Endothelial cell of umbilical vein (primary cell): ENCODE measurements at regions not wholly inside any gene's neighbourhood (a gene's known extent, or its start where the extent isn't known, plus 50 kb on each side); places are given as distances from the start of the nearest gene placed in this dataset.
"Not testable (repeated sequence)": the region's sequence is repeated elsewhere in the genome, so short reads cannot be mapped to it uniquely, and the experiment has no call there.

Experiments used
- BruUV-seq: library from RNA; stranded (reverse); fragments of 400-500 nt; replicated peaks from 2 replicates; lab custom pipeline; 2021; lab: Mats Ljungman, UMichigan
- CTCF ChIA-PET: fragments of 300-600, 350-600 bp; sonication (Branson Sonifier 250); formaldehyde crosslinking; loops from one replicate; lab custom pipeline; 2021; ENCODE audit warnings: antibody characterized with exemption, inconsistent platforms; lab: Charles Lee
- POLR2A ChIA-PET: fragments of 300-600, 350-600 bp; sonication (Branson Sonifier 250); formaldehyde crosslinking; loops from one replicate; lab custom pipeline; 2021; ENCODE audit warnings: antibody characterized with exemption, inconsistent platforms; lab: Charles Lee
- DNase-seq: peaks from one replicate; pipeline ENCODE4 v3.0.0-alpha.2; 2011; ENCODE audit warnings: low read depth, low spot score
- FAIRE-seq: peaks from 2 replicates; lab custom pipeline; 2011; peaks lifted over from hg19 to GRCh38; lab: Jason Lieb, UNC
- H2AFZ ChIP-seq: 2 replicates; pipeline ENCODE4 v1.6.0; 2012; ENCODE audit warnings: low read depth, low read length, control low read depth, inconsistent platforms
- H3K27ac ChIP-seq: 2 replicates; pipeline ENCODE4 v1.5.1; 2011; ENCODE audit warnings: low read depth, mild to moderate bottlenecking, control low read depth, low read length, moderate library complexity; ENCODE audit not compliant: insufficient read depth
- H3K27me3 ChIP-seq, 2 experiments: 2 replicates each; pipeline versions ENCODE4 v1.6.0 to v1.6.1; 2011; ENCODE audit warnings: low read length in 2 of 2, mixed read lengths in 1 of 2; ENCODE audit not compliant: control insufficient read depth in 2 of 2, insufficient read depth in 2 of 2
- H3K36me3 ChIP-seq, 2 experiments: 2 replicates in 1 of 2; 3 replicates in 1 of 2; pipeline ENCODE4 v1.5.1; 2011; ENCODE audit warnings: low read length in 2 of 2, mild to moderate bottlenecking in 1 of 2, moderate library complexity in 1 of 2; ENCODE audit not compliant: control insufficient read depth in 2 of 2, insufficient read depth in 2 of 2; ENCODE audit errors: extremely low read depth in 1 of 2
- H3K4me1 ChIP-seq: 3 replicates; pipeline ENCODE4 v1.5.1; 2011; ENCODE audit warnings: mild to moderate bottlenecking, low read length; ENCODE audit not compliant: control insufficient read depth, insufficient read depth; ENCODE audit errors: extremely low read depth
- H3K4me2 ChIP-seq: 2 replicates; pipeline ENCODE4 v1.6.1; 2011; ENCODE audit warnings: low read length, control low read depth, mixed read lengths; ENCODE audit not compliant: insufficient read depth
- H3K4me3 ChIP-seq, 3 experiments: fragments of 200-600 bp in 1 of 3; sonication (generic), shearing (Covaris generic) in 1 of 3; replicated peaks in 1 of 3; 2 replicates each; pipeline ENCODE4 v1.5.1; 2011 to 2016; ENCODE audit warnings: control low read depth in 3 of 3, low read length in 3 of 3, mild to moderate bottlenecking in 2 of 3, inconsistent platforms in 1 of 3, low read depth in 1 of 3, moderate library complexity in 1 of 3; ENCODE audit not compliant: insufficient read depth in 1 of 3
- H3K79me2 ChIP-seq: 2 replicates; pipeline ENCODE4 v1.6.0; 2012; ENCODE audit warnings: low read length, inconsistent platforms; ENCODE audit not compliant: control insufficient read depth, insufficient read depth
- H3K9ac ChIP-seq: replicated peaks from 2 replicates; pipeline ENCODE3; 2011; ENCODE audit warnings: low read length, control low read depth; ENCODE audit not compliant: insufficient read depth; ENCODE audit errors: extremely low read depth
- H3K9me1 ChIP-seq: replicated peaks from 3 replicates; pipeline ENCODE4 v1.6.0; 2011; ENCODE audit warnings: mild to moderate bottlenecking, low read length; ENCODE audit not compliant: control insufficient read depth, insufficient read depth; ENCODE audit errors: extremely low read depth
- H3K9me3 ChIP-seq: replicated peaks from 2 replicates; pipeline ENCODE4 v1.5.1; 2012; ENCODE audit warnings: low read length, inconsistent platforms; ENCODE audit not compliant: control insufficient read depth, insufficient read depth
- H4K20me1 ChIP-seq: replicated peaks from 2 replicates; pipeline ENCODE3; 2011; ENCODE audit warnings: mild to moderate bottlenecking, low read length; ENCODE audit not compliant: control insufficient read depth, insufficient read depth; ENCODE audit errors: extremely low read depth
- EZH2 ChIP-seq: IDR thresholded peaks from 2 replicates; pipeline ENCODE4 v1.6.1; 2012; ENCODE audit warnings: borderline replicate concordance, low read depth, mild to moderate bottlenecking, moderate library complexity, low read length, inconsistent platforms; ENCODE audit not compliant: severe bottlenecking
- GATA2 ChIP-seq: IDR thresholded peaks from 2 replicates; pipeline ENCODE4 v1.7.0; 2011; ENCODE audit warnings: low read depth, mild to moderate bottlenecking, moderate library complexity, mixed read lengths, low read length; ENCODE audit not compliant: insufficient read length, insufficient read depth
- JUN ChIP-seq: IDR thresholded peaks from 2 replicates; pipeline ENCODE4 v1.6.1; 2011; ENCODE audit warnings: borderline replicate concordance, low read depth; ENCODE audit not compliant: insufficient read length, insufficient read depth
- MYC ChIP-seq: IDR thresholded peaks from one replicate; pipeline ENCODE4 v1.6.1; 2011; ENCODE audit warnings: mild to moderate bottlenecking, low read depth, low read length
- POLR2A ChIP-seq: IDR thresholded peaks from 2 replicates; pipeline ENCODE4 v1.6.1; 2012; ENCODE audit warnings: low read depth, mild to moderate bottlenecking, control low read depth, low read length
- POLR2AphosphoS5 ChIP-seq: IDR thresholded peaks from 2 replicates; pipeline ENCODE4 v1.6.1; 2012; ENCODE audit warnings: low read depth, mild to moderate bottlenecking, control low read depth, low read length, moderate library complexity; ENCODE audit not compliant: insufficient read depth
- dilution Hi-C: fragments of 300-500 bp; cut with MboI; formaldehyde crosslinking; loops from one replicate; pipeline ENCODE4 v1.15.0; 2019; ENCODE audit warnings: low sequenced_read_pairs; ENCODE audit not compliant: extremely low pct_ligation_motif_present
- intact Hi-C: fragments of 100-400 bp; cut with micrococcal nuclease; formaldehyde crosslinking; loops from one replicate; pipeline ENCODE4 v1.10.0; 2022
- TF ChIP-seq, protein P1 (sequence below): IDR thresholded peaks from 2 replicates; pipeline ENCODE4 v1.6.1; 2011; ENCODE audit not compliant: insufficient read depth, insufficient read length
- TF ChIP-seq, protein P2 (sequence below), 2 donors: IDR thresholded peaks; 1 replicate in 1 of 2; 2 replicates in 1 of 2; pipeline ENCODE4 v1.5.1; 2011; ENCODE audit warnings: low read length in 2 of 2, mild to moderate bottlenecking in 2 of 2, moderate library complexity in 2 of 2, control low read depth in 1 of 2, inconsistent platforms in 1 of 2, low read depth in 1 of 2; ENCODE audit not compliant: insufficient read depth in 1 of 2; ENCODE audit errors: extremely low read depth in 1 of 2

DNA sequence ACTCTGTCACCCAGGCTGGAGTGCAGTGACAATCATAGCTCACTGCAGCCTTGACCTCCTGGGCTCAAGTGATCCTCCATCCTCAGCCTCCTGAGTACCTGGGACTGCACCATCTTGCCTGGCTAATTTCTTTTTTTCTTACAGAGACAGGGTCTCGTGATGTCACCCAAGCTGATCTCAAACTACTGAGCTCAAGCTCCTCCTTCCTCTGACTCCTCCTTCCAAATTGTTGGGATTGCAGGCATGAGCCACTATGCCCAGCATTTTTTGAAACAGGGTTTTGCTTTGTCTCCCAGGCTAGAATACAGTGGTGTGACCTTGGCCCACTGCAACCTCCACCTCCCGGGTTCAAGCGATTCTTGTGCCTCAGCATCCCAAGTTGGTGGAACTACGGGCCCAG is 358.3 kb upstream of the MTNR1B start:
- H3K79me2 ChIP-seq: no peaks in the 10 kb centered on the region
- no TSS peak for BruUV-seq
- CTCF ChIA-PET: no interaction called here

DNA sequence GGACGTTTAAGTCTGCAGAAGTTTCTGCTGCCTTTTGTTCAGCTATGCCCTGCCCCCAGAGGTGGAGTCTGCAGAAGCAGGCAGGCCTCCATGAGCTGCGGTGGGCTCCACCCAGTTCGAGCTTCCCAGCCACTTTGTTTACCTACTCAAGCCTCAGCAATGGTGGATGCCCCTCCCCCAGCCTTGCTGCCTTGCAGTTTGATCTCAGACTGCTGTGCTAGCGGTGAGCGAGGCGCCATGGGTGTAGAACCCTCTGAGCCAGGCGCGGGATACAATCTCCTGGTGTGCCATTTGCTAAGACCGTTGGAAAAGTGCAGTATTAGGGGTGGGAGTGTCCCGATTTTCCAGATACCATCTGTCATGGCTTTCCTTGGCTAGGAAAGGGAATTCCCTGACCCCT is 351.4 kb upstream of the MTNR1B start:
- H3K36me3 ChIP-seq, H2AFZ ChIP-seq, BruUV-seq, H3K27me3 ChIP-seq, CTCF ChIA-PET, H3K4me3 ChIP-seq, H3K9me3 ChIP-seq, FAIRE-seq, H3K27ac ChIP-seq, POLR2A ChIA-PET, H3K9me1 ChIP-seq, H3K4me1 ChIP-seq, dilution Hi-C loops, H3K4me2 ChIP-seq, intact Hi-C loops, H3K9ac ChIP-seq, H4K20me1 ChIP-seq, DNase-seq, H3K79me2 ChIP-seq: not testable (repeated sequence)

More for the DNA sequence above, 358.3 kb upstream of the MTNR1B start:
- H3K27ac ChIP-seq: no peak overlapping the region
- H3K9me3 ChIP-seq: no peaks in the 10 kb centered on the region
- TF ChIP-seq POLR2AphosphoS5: no peak
- TF ChIP-seq MYC: no peak
- no peak for TF ChIP-seq POLR2A
- TF ChIP-seq GATA2: no peak
- TF ChIP-seq, protein P1, sequence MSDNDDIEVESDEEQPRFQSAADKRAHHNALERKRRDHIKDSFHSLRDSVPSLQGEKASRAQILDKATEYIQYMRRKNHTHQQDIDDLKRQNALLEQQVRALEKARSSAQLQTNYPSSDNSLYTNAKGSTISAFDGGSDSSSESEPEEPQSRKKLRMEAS: no peak
- TF ChIP-seq EZH2: no peak
- TF ChIP-seq JUN: no peak
- TF ChIP-seq, protein P2, sequence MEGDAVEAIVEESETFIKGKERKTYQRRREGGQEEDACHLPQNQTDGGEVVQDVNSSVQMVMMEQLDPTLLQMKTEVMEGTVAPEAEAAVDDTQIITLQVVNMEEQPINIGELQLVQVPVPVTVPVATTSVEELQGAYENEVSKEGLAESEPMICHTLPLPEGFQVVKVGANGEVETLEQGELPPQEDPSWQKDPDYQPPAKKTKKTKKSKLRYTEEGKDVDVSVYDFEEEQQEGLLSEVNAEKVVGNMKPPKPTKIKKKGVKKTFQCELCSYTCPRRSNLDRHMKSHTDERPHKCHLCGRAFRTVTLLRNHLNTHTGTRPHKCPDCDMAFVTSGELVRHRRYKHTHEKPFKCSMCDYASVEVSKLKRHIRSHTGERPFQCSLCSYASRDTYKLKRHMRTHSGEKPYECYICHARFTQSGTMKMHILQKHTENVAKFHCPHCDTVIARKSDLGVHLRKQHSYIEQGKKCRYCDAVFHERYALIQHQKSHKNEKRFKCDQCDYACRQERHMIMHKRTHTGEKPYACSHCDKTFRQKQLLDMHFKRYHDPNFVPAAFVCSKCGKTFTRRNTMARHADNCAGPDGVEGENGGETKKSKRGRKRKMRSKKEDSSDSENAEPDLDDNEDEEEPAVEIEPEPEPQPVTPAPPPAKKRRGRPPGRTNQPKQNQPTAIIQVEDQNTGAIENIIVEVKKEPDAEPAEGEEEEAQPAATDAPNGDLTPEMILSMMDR (IDR thresholded peaks at IDR 0.05; ENCODE audit: extremely low read depth in 1 of 2, insufficient read depth in 1 of 2, low read depth in 1 of 2, low read length in 2 of 2): no peak
- no peak overlapping the region for H3K4me3 ChIP-seq
- no peak overlapping the region for H3K9ac ChIP-seq
- no peaks in the 10 kb centered on the region for H3K36me3 ChIP-seq
- H4K20me1 ChIP-seq: no peaks in the 10 kb centered on the region
- no peaks in the 10 kb centered on the region for H3K27me3 ChIP-seq
- DNase-seq: no peak
- dilution Hi-C loops (no loop called here), intact Hi-C loops (no loop called here)
- H3K4me1 ChIP-seq: no peaks in the 10 kb centered on the region
- H2AFZ ChIP-seq: no peak overlapping the region
- POLR2A ChIA-PET: no interaction called here
- no peak for FAIRE-seq
- no peaks in the 10 kb centered on the region for H3K9me1 ChIP-seq
- H3K4me2 ChIP-seq: no peak overlapping the region
